Brain microvascular endothelial cell (primary cell): ENCODE measurements at regions not wholly inside any gene's neighbourhood (a gene's known extent, or its start where the extent isn't known, plus 50 kb on each side); places are given as distances from the start of the nearest gene placed in this dataset.

Source experiments
- DNase-seq: peaks from one replicate; pipeline ENCODE4 v3.0.0-alpha.2; 2020
- H3K27ac ChIP-seq: fragments of 250-450 bp; sonication (Bioruptor Pico); 2 replicates; pipeline ENCODE4 v1.5.1; 2020; ENCODE audit warnings: mild to moderate bottlenecking, moderate library complexity
- H3K27me3 ChIP-seq: fragments of 250-450 bp; sonication (Bioruptor Pico); replicated peaks from 2 replicates; pipeline ENCODE4 v1.5.1; 2020; ENCODE audit warnings: mild to moderate bottlenecking
- H3K36me3 ChIP-seq: fragments of 250-450 bp; sonication (Bioruptor Pico); replicated peaks from 2 replicates; pipeline ENCODE4 v1.5.1; 2020; ENCODE audit warnings: mild to moderate bottlenecking
- H3K4me3 ChIP-seq: 2 replicates; pipeline ENCODE4 v1.5.1; 2011; ENCODE audit warnings: low read depth, mild to moderate bottlenecking, control low read depth, low read length, moderate library complexity
- CTCF ChIP-seq: IDR thresholded peaks from 2 replicates; pipeline ENCODE4 v1.5.1; 2011; ENCODE audit warnings: low read depth, mild to moderate bottlenecking, moderate library complexity, low read length, control low read depth, inconsistent platforms; ENCODE audit errors: missing control alignments
- in situ Hi-C: cut with HindIII; loops from 2 replicates; pipeline ENCODE4 v1.10.0; 2017; ENCODE audit warnings: low sequenced_read_pairs, low pct_ligation_motif_present

GRCh38 chr15:53165988-53166683 is 376.0 kb upstream of the ONECUT1 start:
- TF ChIP-seq CTCF = no peak
- in situ Hi-C loops = no loop called here
- DNase-seq = no peak
- H3K4me3 ChIP-seq = no peak overlapping the region
- no peaks in the 10 kb centered on the region for H3K36me3 ChIP-seq
- no peak overlapping the region for H3K27ac ChIP-seq
- H3K27me3 ChIP-seq = no peaks in the 10 kb centered on the region

- no peak for TF ChIP-seq CTCF
- no peak overlapping the region for H3K27ac ChIP-seq
- in situ Hi-C loops = no loop called here
Measured at GRCh38 chr15:53160092-53160704, 370.1 kb upstream of the ONECUT1 start.

GRCh38 chr15:53159458-53159857 is 369.3 kb upstream of the ONECUT1 start:
- Histone ChIP-seq H3K27me3 (no peaks in the 10 kb centered on the region), H3K4me3 (no peak overlapping the region), H3K36me3 (no peaks in the 10 kb centered on the region), H3K27ac (no peak overlapping the region)
- in situ Hi-C loops = no loop called here
- no peak for DNase-seq
- no peak for TF ChIP-seq CTCF

More at GRCh38 chr15:53160092-53160704, 370.1 kb upstream of the ONECUT1 start:
- DNase-seq = no peak
- Histone ChIP-seq H3K4me3 (no peak overlapping the region), H3K36me3 (no peaks in the 10 kb centered on the region), H3K27me3 (no peaks in the 10 kb centered on the region)

- no peak for TF ChIP-seq CTCF
- no peak for DNase-seq
- in situ Hi-C loops = no loop called here
Measured at GRCh38 chr15:53158995-53159394, 368.9 kb upstream of the ONECUT1 start.

GRCh38 chr15:53133255-53133850 is 343.2 kb upstream of the ONECUT1 start:
- Histone ChIP-seq H3K27me3 (no peaks in the 10 kb centered on the region), H3K27ac (no peak overlapping the region), H3K36me3 (no peaks in the 10 kb centered on the region), H3K4me3 (no peak overlapping the region)
- no peak for DNase-seq
- TF ChIP-seq CTCF = no peak
- in situ Hi-C loops = no loop called here

More at GRCh38 chr15:53158995-53159394, 368.9 kb upstream of the ONECUT1 start:
- Histone ChIP-seq H3K27ac (no peak overlapping the region), H3K4me3 (no peak overlapping the region), H3K27me3 (no peaks in the 10 kb centered on the region), H3K36me3 (no peaks in the 10 kb centered on the region)

GRCh38 chr15:53130943-53131342 is 340.8 kb upstream of the ONECUT1 start:
- TF ChIP-seq CTCF = no peak
- Histone ChIP-seq H3K27me3 (no peaks in the 10 kb centered on the region), H3K27ac (no peak overlapping the region), H3K4me3 (no peak overlapping the region), H3K36me3 (no peaks in the 10 kb centered on the region)
- DNase-seq = no peak
- in situ Hi-C loops = no loop called here
